Endothelial cell of umbilical vein (primary cell): ENCODE measurements at regions not wholly inside any gene's neighbourhood (a gene's known extent, or its start where the extent isn't known, plus 50 kb on each side); places are given as distances from the start of the nearest gene placed in this dataset.

Experiments
- BruUV-seq: library from RNA; stranded (reverse); fragments of 400-500 nt; replicated peaks from 2 replicates; lab custom pipeline; 2021; lab: Mats Ljungman, UMichigan
- CTCF ChIA-PET: fragments of 300-600, 350-600 bp; sonication (Branson Sonifier 250); formaldehyde crosslinking; loops from one replicate; lab custom pipeline; 2021; ENCODE audit warnings: antibody characterized with exemption, inconsistent platforms; lab: Charles Lee
- POLR2A ChIA-PET: fragments of 300-600, 350-600 bp; sonication (Branson Sonifier 250); formaldehyde crosslinking; loops from one replicate; lab custom pipeline; 2021; ENCODE audit warnings: antibody characterized with exemption, inconsistent platforms; lab: Charles Lee
- DNase-seq: peaks from one replicate; pipeline ENCODE4 v3.0.0-alpha.2; 2011; ENCODE audit warnings: low read depth, low spot score
- FAIRE-seq: peaks from 2 replicates; lab custom pipeline; 2011; peaks lifted over from hg19 to GRCh38; lab: Jason Lieb, UNC
- H2AFZ ChIP-seq: 2 replicates; pipeline ENCODE4 v1.6.0; 2012; ENCODE audit warnings: low read depth, low read length, control low read depth, inconsistent platforms
- H3K27ac ChIP-seq: 2 replicates; pipeline ENCODE4 v1.5.1; 2011; ENCODE audit warnings: low read depth, mild to moderate bottlenecking, control low read depth, low read length, moderate library complexity; ENCODE audit not compliant: insufficient read depth
- H3K27me3 ChIP-seq, 2 experiments: 2 replicates each; pipeline versions ENCODE4 v1.6.0 to v1.6.1; 2011; ENCODE audit warnings: low read length in 2 of 2, mixed read lengths in 1 of 2; ENCODE audit not compliant: control insufficient read depth in 2 of 2, insufficient read depth in 2 of 2
- H3K36me3 ChIP-seq, 2 experiments: 2 replicates in 1 of 2; 3 replicates in 1 of 2; pipeline ENCODE4 v1.5.1; 2011; ENCODE audit warnings: low read length in 2 of 2, mild to moderate bottlenecking in 1 of 2, moderate library complexity in 1 of 2; ENCODE audit not compliant: control insufficient read depth in 2 of 2, insufficient read depth in 2 of 2; ENCODE audit errors: extremely low read depth in 1 of 2
- H3K4me1 ChIP-seq: 3 replicates; pipeline ENCODE4 v1.5.1; 2011; ENCODE audit warnings: mild to moderate bottlenecking, low read length; ENCODE audit not compliant: control insufficient read depth, insufficient read depth; ENCODE audit errors: extremely low read depth
- H3K4me2 ChIP-seq: 2 replicates; pipeline ENCODE4 v1.6.1; 2011; ENCODE audit warnings: low read length, control low read depth, mixed read lengths; ENCODE audit not compliant: insufficient read depth
- H3K4me3 ChIP-seq, 3 experiments: fragments of 200-600 bp in 1 of 3; sonication (generic), shearing (Covaris generic) in 1 of 3; replicated peaks in 1 of 3; 2 replicates each; pipeline ENCODE4 v1.5.1; 2011 to 2016; ENCODE audit warnings: control low read depth in 3 of 3, low read length in 3 of 3, mild to moderate bottlenecking in 2 of 3, inconsistent platforms in 1 of 3, low read depth in 1 of 3, moderate library complexity in 1 of 3; ENCODE audit not compliant: insufficient read depth in 1 of 3
- H3K79me2 ChIP-seq: 2 replicates; pipeline ENCODE4 v1.6.0; 2012; ENCODE audit warnings: low read length, inconsistent platforms; ENCODE audit not compliant: control insufficient read depth, insufficient read depth
- H3K9ac ChIP-seq: replicated peaks from 2 replicates; pipeline ENCODE3; 2011; ENCODE audit warnings: low read length, control low read depth; ENCODE audit not compliant: insufficient read depth; ENCODE audit errors: extremely low read depth
- H3K9me1 ChIP-seq: replicated peaks from 3 replicates; pipeline ENCODE4 v1.6.0; 2011; ENCODE audit warnings: mild to moderate bottlenecking, low read length; ENCODE audit not compliant: control insufficient read depth, insufficient read depth; ENCODE audit errors: extremely low read depth
- H3K9me3 ChIP-seq: replicated peaks from 2 replicates; pipeline ENCODE4 v1.5.1; 2012; ENCODE audit warnings: low read length, inconsistent platforms; ENCODE audit not compliant: control insufficient read depth, insufficient read depth
- H4K20me1 ChIP-seq: replicated peaks from 2 replicates; pipeline ENCODE3; 2011; ENCODE audit warnings: mild to moderate bottlenecking, low read length; ENCODE audit not compliant: control insufficient read depth, insufficient read depth; ENCODE audit errors: extremely low read depth
- CTCF ChIP-seq, 2 donors: IDR thresholded peaks; 1 replicate in 1 of 2; 2 replicates in 1 of 2; pipeline ENCODE4 v1.5.1; 2011; ENCODE audit warnings: low read length in 2 of 2, mild to moderate bottlenecking in 2 of 2, moderate library complexity in 2 of 2, control low read depth in 1 of 2, inconsistent platforms in 1 of 2, low read depth in 1 of 2; ENCODE audit not compliant: insufficient read depth in 1 of 2; ENCODE audit errors: extremely low read depth in 1 of 2
- EZH2 ChIP-seq: IDR thresholded peaks from 2 replicates; pipeline ENCODE4 v1.6.1; 2012; ENCODE audit warnings: borderline replicate concordance, low read depth, mild to moderate bottlenecking, moderate library complexity, low read length, inconsistent platforms; ENCODE audit not compliant: severe bottlenecking
- FOS ChIP-seq: IDR thresholded peaks from 2 replicates; pipeline ENCODE4 v1.6.1; 2011; ENCODE audit warnings: mild to moderate bottlenecking, low read length, moderate library complexity, borderline replicate concordance; ENCODE audit not compliant: insufficient read depth
- GATA2 ChIP-seq: IDR thresholded peaks from 2 replicates; pipeline ENCODE4 v1.7.0; 2011; ENCODE audit warnings: low read depth, mild to moderate bottlenecking, moderate library complexity, mixed read lengths, low read length; ENCODE audit not compliant: insufficient read length, insufficient read depth
- JUN ChIP-seq: IDR thresholded peaks from 2 replicates; pipeline ENCODE4 v1.6.1; 2011; ENCODE audit warnings: borderline replicate concordance, low read depth; ENCODE audit not compliant: insufficient read length, insufficient read depth
- MAX ChIP-seq: IDR thresholded peaks from 2 replicates; pipeline ENCODE4 v1.6.1; 2011; ENCODE audit not compliant: insufficient read depth, insufficient read length
- MYC ChIP-seq: IDR thresholded peaks from one replicate; pipeline ENCODE4 v1.6.1; 2011; ENCODE audit warnings: mild to moderate bottlenecking, low read depth, low read length
- POLR2A ChIP-seq: IDR thresholded peaks from 2 replicates; pipeline ENCODE4 v1.6.1; 2012; ENCODE audit warnings: low read depth, mild to moderate bottlenecking, control low read depth, low read length
- POLR2AphosphoS5 ChIP-seq: IDR thresholded peaks from 2 replicates; pipeline ENCODE4 v1.6.1; 2012; ENCODE audit warnings: low read depth, mild to moderate bottlenecking, control low read depth, low read length, moderate library complexity; ENCODE audit not compliant: insufficient read depth
- dilution Hi-C: fragments of 300-500 bp; cut with MboI; formaldehyde crosslinking; loops from one replicate; pipeline ENCODE4 v1.15.0; 2019; ENCODE audit warnings: low sequenced_read_pairs; ENCODE audit not compliant: extremely low pct_ligation_motif_present
- intact Hi-C: fragments of 100-400 bp; cut with micrococcal nuclease; formaldehyde crosslinking; loops from one replicate; pipeline ENCODE4 v1.10.0; 2022

- no peak overlapping the region for H3K27ac ChIP-seq
- H3K27me3 ChIP-seq, result no peaks in the 10 kb centered on the region
- no peak overlapping the region for H3K9ac ChIP-seq
- TF ChIP-seq JUN (no peak), EZH2 (no peak), CTCF (IDR thresholded peaks at IDR 0.05; ENCODE audit: extremely low read depth in 1 of 2, insufficient read depth in 1 of 2, low read depth in 1 of 2, low read length in 2 of 2) (no peak), GATA2 (no peak), FOS (no peak), POLR2A (no peak), MYC (no peak), MAX (no peak), POLR2AphosphoS5 (no peak)
- DNase-seq (no peak), FAIRE-seq (no peak)
- H3K9me3 ChIP-seq, result no peaks in the 10 kb centered on the region
- H3K4me2 ChIP-seq, result no peak overlapping the region
- POLR2A ChIA-PET, result no interaction called here
- H3K4me1 ChIP-seq, result no peaks in the 10 kb centered on the region
- no TSS peak for BruUV-seq
- H3K4me3 ChIP-seq, result no peak overlapping the region
- H3K36me3 ChIP-seq, result no peaks in the 10 kb centered on the region
- H4K20me1 ChIP-seq, result no peaks in the 10 kb centered on the region
- no peaks in the 10 kb centered on the region for H3K9me1 ChIP-seq
- CTCF ChIA-PET, result no interaction called here
- no peaks in the 10 kb centered on the region for H3K79me2 ChIP-seq
- H2AFZ ChIP-seq, result no peak overlapping the region
- intact Hi-C loops, result no loop called here
- dilution Hi-C loops, result no loop called here
These were observed 252.3 kb downstream of the IZUMO3 start for GRCh38 chr9:24293386-24293785.
